HEK293T (cell line): ENCODE measurements at regions not wholly inside any gene's neighbourhood (a gene's known extent, or its start where the extent isn't known, plus 50 kb on each side); places are given as distances from the start of the nearest gene placed in this dataset.

Source experiments
- ARNT ChIP-seq: fragments of 450-650 bp; IDR thresholded peaks from 2 replicates; pipeline ENCODE4 v1.6.1; 2017; ENCODE audit warnings: mild to moderate bottlenecking
- ELF4 ChIP-seq: fragments of 450-650 bp; IDR thresholded peaks from 2 replicates; pipeline ENCODE4 v1.6.1; 2017; ENCODE audit warnings: antibody characterized with exemption
- FOXM1 ChIP-seq: fragments of 450-650 bp; IDR thresholded peaks from 2 replicates; pipeline ENCODE4 v1.6.1; 2017; ENCODE audit warnings: mild to moderate bottlenecking, borderline replicate concordance
- L3MBTL2 ChIP-seq: fragments of 450-650 bp; conservative IDR thresholded peaks from 2 replicates; pipeline ENCODE4 v1.6.1; 2016; ENCODE audit warnings: mild to moderate bottlenecking
- NFRKB ChIP-seq: fragments of 450-650 bp; IDR thresholded peaks from 2 replicates; pipeline ENCODE4 v1.6.1; 2016; ENCODE audit warnings: mild to moderate bottlenecking, moderate library complexity
- SP1 ChIP-seq: fragments of 450-650 bp; IDR thresholded peaks from 2 replicates; pipeline ENCODE4 v1.6.1; 2017

GRCh38 chr6:159578629-159579028 lies 114.4 kb downstream of the SOD2 start:
- TF ChIP-seq ELF4 (no peak), SP1 (no peak), L3MBTL2 (no peak), ARNT (no peak), FOXM1 (no peak), NFRKB (no peak)
